HUES64 (cell line): ENCODE measurements at regions not wholly inside any gene's neighbourhood (a gene's known extent, or its start where the extent isn't known, plus 50 kb on each side); places are given as distances from the start of the nearest gene placed in this dataset.

ENCODE experiments used
- H3K27ac ChIP-seq: 2 replicates; pipeline ENCODE4 v1.7.0; 2013; ENCODE audit warnings: low read depth, low read length, inconsistent platforms
- H3K27me3 ChIP-seq: 2 replicates; pipeline ENCODE4 v1.6.1; 2013; ENCODE audit warnings: mild to moderate bottlenecking, low read length; ENCODE audit not compliant: insufficient read depth
- H3K36me3 ChIP-seq: 2 replicates; pipeline ENCODE4 v1.6.1; 2013; ENCODE audit warnings: mild to moderate bottlenecking, low read length; ENCODE audit not compliant: insufficient read depth
- H3K4me1 ChIP-seq: 2 replicates; pipeline ENCODE4 v1.6.1; 2013; ENCODE audit warnings: mild to moderate bottlenecking, low read length, moderate library complexity; ENCODE audit not compliant: insufficient read depth
- H3K4me3 ChIP-seq: 2 replicates; pipeline ENCODE4 v1.5.1; 2013; ENCODE audit warnings: mild to moderate bottlenecking, low read length, moderate library complexity
- H3K9ac ChIP-seq: 2 replicates; pipeline ENCODE4 v1.6.1; 2013; ENCODE audit warnings: mild to moderate bottlenecking, low read depth, low read length
- H3K9me3 ChIP-seq: 2 replicates; pipeline ENCODE4 v1.6.1; 2013; ENCODE audit warnings: low read depth, low read length; ENCODE audit not compliant: insufficient read depth
- WGBS: fragments of 150-250, 120-280 bp; methylation state at CpG from one replicate; pipeline ENCODE4 v1.1.7; 2013; ENCODE audit warnings: missing lambda C conversion rate; 5-methylcytosine and 5-hydroxymethylcytosine counted together

GRCh38 chr9:118336250-118336942 lies 632.2 kb downstream of the TLR4 start:
- Histone ChIP-seq H3K9me3 (no peaks in the 10 kb centered on the region), H3K27me3 (no peaks in the 10 kb centered on the region)

GRCh38 chr9:118336943-118337330 lies 632.7 kb downstream of the TLR4 start:
- Histone ChIP-seq H3K4me1 (no peaks in the 10 kb centered on the region), H3K9ac (no peak overlapping the region), H3K27me3 (no peaks in the 10 kb centered on the region), H3K36me3 (no peaks in the 10 kb centered on the region), H3K9me3 (no peaks in the 10 kb centered on the region), H3K4me3 (no peak overlapping the region), H3K27ac (no peak overlapping the region)
- WGBS: 96% methylated on average over 2 of the region's 2 CpGs

More at GRCh38 chr9:118336250-118336942, 632.2 kb downstream of the TLR4 start:
- H3K4me3 ChIP-seq: no peak overlapping the region
- 89% methylated on average over 5 of the region's 5 CpGs for WGBS
- H3K4me1 ChIP-seq: no peaks in the 10 kb centered on the region
- no peak overlapping the region for H3K27ac ChIP-seq
- no peaks in the 10 kb centered on the region for H3K36me3 ChIP-seq
- H3K9ac ChIP-seq: no peak overlapping the region

GRCh38 chr9:118360036-118360435 lies 655.8 kb downstream of the TLR4 start:
- H3K4me3 ChIP-seq: no peak overlapping the region
- no peaks in the 10 kb centered on the region for H3K36me3 ChIP-seq
- H3K4me1 ChIP-seq: no peaks in the 10 kb centered on the region
- no peak overlapping the region for H3K27ac ChIP-seq
- H3K27me3 ChIP-seq: no peaks in the 10 kb centered on the region
- no peak overlapping the region for H3K9ac ChIP-seq
- peaks cover 17% of the 10 kb centered on the region for H3K9me3 ChIP-seq
- WGBS: 96% methylated on average over 4 of the region's 4 CpGs

- no peak overlapping the region for H3K9ac ChIP-seq
- H3K9me3 ChIP-seq: peaks cover 17% of the 10 kb centered on the region
- no peaks in the 10 kb centered on the region for H3K36me3 ChIP-seq
- H3K27me3 ChIP-seq: no peaks in the 10 kb centered on the region
- WGBS: 94% methylated on average over 1 of the region's 1 CpG
- no peak overlapping the region for H3K4me3 ChIP-seq
- H3K4me1 ChIP-seq: no peaks in the 10 kb centered on the region
- H3K27ac ChIP-seq: no peak overlapping the region
Observed at GRCh38 chr9:118362123-118362522, 657.9 kb downstream of the TLR4 start.

GRCh38 chr9:118362596-118362995 lies 658.4 kb downstream of the TLR4 start:
- Histone ChIP-seq H3K27ac (no peak overlapping the region), H3K9me3 (peaks cover 17% of the 10 kb centered on the region), H3K4me3 (no peak overlapping the region), H3K4me1 (no peaks in the 10 kb centered on the region), H3K27me3 (no peaks in the 10 kb centered on the region), H3K9ac (no peak overlapping the region), H3K36me3 (no peaks in the 10 kb centered on the region)
- WGBS: 97% methylated on average over 2 of the region's 3 CpGs

- no peaks in the 10 kb centered on the region for H3K36me3 ChIP-seq
- no peak overlapping the region for H3K27ac ChIP-seq
- no peaks in the 10 kb centered on the region for H3K27me3 ChIP-seq
- H3K4me3 ChIP-seq: no peak overlapping the region
- WGBS: 93% methylated on average over 7 of the region's 7 CpGs
- H3K9ac ChIP-seq: no peak overlapping the region
- H3K4me1 ChIP-seq: no peaks in the 10 kb centered on the region
- peaks cover 17% of the 10 kb centered on the region for H3K9me3 ChIP-seq
Observed at GRCh38 chr9:118364266-118365106, 660.3 kb downstream of the TLR4 start.

- Histone ChIP-seq H3K27me3 (no peaks in the 10 kb centered on the region), H3K9me3 (peaks cover 17% of the 10 kb centered on the region), H3K4me3 (no peak overlapping the region), H3K36me3 (no peaks in the 10 kb centered on the region), H3K4me1 (no peaks in the 10 kb centered on the region), H3K9ac (no peak overlapping the region), H3K27ac (no peak overlapping the region)
- 91% methylated on average over 2 of the region's 2 CpGs for WGBS
Observed at GRCh38 chr9:118366228-118366627, 662.0 kb downstream of the TLR4 start.

GRCh38 chr9:118367383-118367782 lies 663.2 kb downstream of the TLR4 start:
- Histone ChIP-seq H3K27me3 (no peaks in the 10 kb centered on the region), H3K4me1 (no peaks in the 10 kb centered on the region), H3K27ac (no peak overlapping the region), H3K9ac (no peak overlapping the region), H3K9me3 (peaks cover 17% of the 10 kb centered on the region), H3K4me3 (no peak overlapping the region), H3K36me3 (no peaks in the 10 kb centered on the region)

GRCh38 chr9:118384531-118385100 lies 680.4 kb downstream of the TLR4 start:
- Histone ChIP-seq H3K9ac (no peak overlapping the region), H3K4me3 (no peak overlapping the region), H3K4me1 (no peaks in the 10 kb centered on the region), H3K9me3 (no peaks in the 10 kb centered on the region), H3K36me3 (no peaks in the 10 kb centered on the region), H3K27me3 (no peaks in the 10 kb centered on the region), H3K27ac (no peak overlapping the region)
- WGBS: 80% methylated on average over 2 of the region's 3 CpGs

- Histone ChIP-seq H3K27me3 (no peaks in the 10 kb centered on the region), H3K9ac (no peak overlapping the region), H3K36me3 (no peaks in the 10 kb centered on the region), H3K4me1 (no peaks in the 10 kb centered on the region), H3K4me3 (no peak overlapping the region), H3K9me3 (no peaks in the 10 kb centered on the region), H3K27ac (no peak overlapping the region)
- 93% methylated on average over 2 of the region's 2 CpGs for WGBS
Observed at GRCh38 chr9:118395415-118395814, 691.2 kb downstream of the TLR4 start.

GRCh38 chr9:118401546-118401945 lies 697.3 kb downstream of the TLR4 start:
- H3K4me1 ChIP-seq: no peaks in the 10 kb centered on the region
- H3K27ac ChIP-seq: no peak overlapping the region
- 100% methylated on average over 1 of the region's 1 CpG for WGBS
- H3K4me3 ChIP-seq: no peak overlapping the region
- no peaks in the 10 kb centered on the region for H3K27me3 ChIP-seq
- H3K9me3 ChIP-seq: no peaks in the 10 kb centered on the region
- H3K9ac ChIP-seq: no peak overlapping the region
- no peaks in the 10 kb centered on the region for H3K36me3 ChIP-seq
